Brain microvascular endothelial cell (primary cell): ENCODE measurements at regions not wholly inside any gene's neighbourhood (a gene's known extent, or its start where the extent isn't known, plus 50 kb on each side); places are given as distances from the start of the nearest gene placed in this dataset.

Experiments
- DNase-seq: peaks from one replicate; pipeline ENCODE4 v3.0.0-alpha.2; 2020
- H3K27ac ChIP-seq: fragments of 250-450 bp; sonication (Bioruptor Pico); 2 replicates; pipeline ENCODE4 v1.5.1; 2020; ENCODE audit warnings: mild to moderate bottlenecking, moderate library complexity
- H3K27me3 ChIP-seq: fragments of 250-450 bp; sonication (Bioruptor Pico); replicated peaks from 2 replicates; pipeline ENCODE4 v1.5.1; 2020; ENCODE audit warnings: mild to moderate bottlenecking
- H3K36me3 ChIP-seq: fragments of 250-450 bp; sonication (Bioruptor Pico); replicated peaks from 2 replicates; pipeline ENCODE4 v1.5.1; 2020; ENCODE audit warnings: mild to moderate bottlenecking
- H3K4me3 ChIP-seq: 2 replicates; pipeline ENCODE4 v1.5.1; 2011; ENCODE audit warnings: low read depth, mild to moderate bottlenecking, control low read depth, low read length, moderate library complexity
- in situ Hi-C: cut with HindIII; loops from 2 replicates; pipeline ENCODE4 v1.10.0; 2017; ENCODE audit warnings: low sequenced_read_pairs, low pct_ligation_motif_present
- TF ChIP-seq, protein P1 (sequence below): IDR thresholded peaks from 2 replicates; pipeline ENCODE4 v1.5.1; 2011; ENCODE audit warnings: low read depth, mild to moderate bottlenecking, moderate library complexity, low read length, control low read depth, inconsistent platforms; ENCODE audit errors: missing control alignments

DNA sequence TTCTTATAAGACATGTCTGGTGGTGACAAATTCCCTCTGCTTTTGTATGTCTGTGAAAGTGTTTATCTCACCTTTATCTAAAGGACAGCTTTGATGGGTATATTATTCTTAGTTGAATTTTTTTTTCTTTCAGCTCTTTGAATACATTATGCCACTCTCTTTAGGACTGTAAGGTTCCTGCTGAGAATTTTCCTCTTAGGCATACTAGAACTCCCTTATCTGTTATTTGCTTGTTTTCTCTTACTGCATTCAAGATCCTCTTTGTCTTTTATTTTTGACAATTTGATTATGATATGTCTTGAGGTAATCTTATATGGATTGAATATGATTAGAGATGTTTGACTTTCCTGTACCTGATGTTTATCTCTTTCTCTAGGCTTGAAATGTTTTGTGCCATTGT is 1328.4 kb downstream of the PCDH9 start:
- H3K36me3 ChIP-seq, result no peaks in the 10 kb centered on the region
- H3K27me3 ChIP-seq, result no peaks in the 10 kb centered on the region
- no peak overlapping the region for H3K27ac ChIP-seq
- TF ChIP-seq, protein P1, sequence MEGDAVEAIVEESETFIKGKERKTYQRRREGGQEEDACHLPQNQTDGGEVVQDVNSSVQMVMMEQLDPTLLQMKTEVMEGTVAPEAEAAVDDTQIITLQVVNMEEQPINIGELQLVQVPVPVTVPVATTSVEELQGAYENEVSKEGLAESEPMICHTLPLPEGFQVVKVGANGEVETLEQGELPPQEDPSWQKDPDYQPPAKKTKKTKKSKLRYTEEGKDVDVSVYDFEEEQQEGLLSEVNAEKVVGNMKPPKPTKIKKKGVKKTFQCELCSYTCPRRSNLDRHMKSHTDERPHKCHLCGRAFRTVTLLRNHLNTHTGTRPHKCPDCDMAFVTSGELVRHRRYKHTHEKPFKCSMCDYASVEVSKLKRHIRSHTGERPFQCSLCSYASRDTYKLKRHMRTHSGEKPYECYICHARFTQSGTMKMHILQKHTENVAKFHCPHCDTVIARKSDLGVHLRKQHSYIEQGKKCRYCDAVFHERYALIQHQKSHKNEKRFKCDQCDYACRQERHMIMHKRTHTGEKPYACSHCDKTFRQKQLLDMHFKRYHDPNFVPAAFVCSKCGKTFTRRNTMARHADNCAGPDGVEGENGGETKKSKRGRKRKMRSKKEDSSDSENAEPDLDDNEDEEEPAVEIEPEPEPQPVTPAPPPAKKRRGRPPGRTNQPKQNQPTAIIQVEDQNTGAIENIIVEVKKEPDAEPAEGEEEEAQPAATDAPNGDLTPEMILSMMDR, result no peak
- in situ Hi-C loops, result no loop called here
- DNase-seq, result no peak
- no peak overlapping the region for H3K4me3 ChIP-seq

DNA sequence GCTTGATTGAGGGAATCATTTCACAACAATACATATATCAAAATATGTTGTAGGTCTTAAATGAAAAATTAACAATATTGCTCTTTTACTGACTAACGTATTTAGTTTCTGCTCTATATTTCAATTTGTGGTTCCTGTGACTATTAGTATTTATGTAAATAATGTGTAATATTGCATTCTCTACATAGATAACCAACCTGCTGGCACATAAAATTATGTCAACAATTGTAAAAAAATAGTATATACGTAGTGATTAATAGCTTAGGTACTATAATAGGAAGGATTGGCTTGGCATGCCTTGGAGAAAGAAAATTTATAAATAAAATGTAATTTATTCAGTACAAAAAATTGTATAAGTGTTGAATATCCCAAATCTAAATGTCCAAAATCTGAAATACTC is 1336.1 kb downstream of the PCDH9 start:
- Histone ChIP-seq H3K27ac (no peak overlapping the region), H3K36me3 (no peaks in the 10 kb centered on the region), H3K4me3 (no peak overlapping the region), H3K27me3 (no peaks in the 10 kb centered on the region)
- TF ChIP-seq, protein P1, result no peak
- in situ Hi-C loops, result no loop called here
- DNase-seq, result no peak

DNA sequence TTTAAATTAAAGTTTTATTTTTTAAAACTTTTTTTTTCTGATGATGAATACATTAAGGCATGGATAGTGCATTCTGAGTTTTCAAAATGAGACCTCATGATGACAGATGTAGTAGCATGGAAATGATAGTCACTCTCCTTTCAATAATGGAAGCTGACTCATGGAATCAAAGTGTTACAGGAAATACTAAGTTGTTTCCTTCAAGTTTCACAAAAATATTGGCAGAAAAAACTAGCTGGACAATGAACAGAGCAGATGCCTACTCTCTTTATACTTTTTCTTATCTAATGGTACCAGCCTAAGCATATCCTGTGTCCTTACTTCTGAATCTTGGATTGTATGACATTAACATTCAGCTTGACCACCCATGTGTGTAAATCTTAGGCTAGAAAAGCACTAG is 1337.3 kb downstream of the PCDH9 start:
- Histone ChIP-seq H3K36me3 (no peaks in the 10 kb centered on the region), H3K27ac (no peak overlapping the region), H3K27me3 (no peaks in the 10 kb centered on the region), H3K4me3 (no peak overlapping the region)
- no peak for DNase-seq
- TF ChIP-seq, protein P1, result no peak
- in situ Hi-C loops, result no loop called here

DNA sequence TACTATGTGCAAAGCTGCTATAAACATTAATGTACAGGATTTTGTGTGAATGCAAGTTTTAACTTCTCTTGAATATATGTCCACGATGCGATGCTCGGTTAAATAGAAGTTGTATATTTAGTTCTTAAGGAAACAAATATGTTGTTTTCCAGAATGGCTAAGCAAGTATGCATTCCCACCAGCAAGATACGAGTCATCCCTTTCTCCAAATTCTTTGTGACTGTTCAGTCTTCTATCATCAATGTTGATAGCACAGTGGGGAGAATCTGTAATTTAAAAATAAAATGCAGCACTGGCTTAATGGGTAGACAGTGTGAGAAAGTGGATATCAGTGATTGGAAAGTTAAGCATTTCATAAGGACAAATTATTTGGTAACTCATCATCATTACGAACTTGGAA is 1340.8 kb downstream of the PCDH9 start:
- in situ Hi-C loops, result no loop called here
- DNase-seq, result no peak
- Histone ChIP-seq H3K36me3 (no peaks in the 10 kb centered on the region), H3K4me3 (no peak overlapping the region), H3K27ac (no peak overlapping the region), H3K27me3 (no peaks in the 10 kb centered on the region)
- TF ChIP-seq, protein P1, result no peak

DNA sequence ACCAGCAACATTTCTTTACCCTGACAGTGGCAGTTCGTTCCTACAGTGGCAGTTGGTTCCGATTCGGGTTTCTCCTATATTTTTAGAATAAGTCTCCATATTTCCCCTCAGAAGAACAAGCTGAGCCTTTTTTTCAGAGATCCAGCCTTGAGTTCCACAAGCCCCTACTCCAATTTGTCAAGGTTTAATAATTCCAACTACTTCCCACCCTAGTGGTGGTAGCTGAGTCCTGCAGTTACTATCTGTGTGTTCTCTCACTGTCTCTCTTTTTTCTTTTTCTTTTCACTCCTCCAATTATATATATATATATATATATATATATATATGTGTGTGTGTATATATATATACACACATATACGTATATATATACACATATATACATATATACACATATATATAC is 1347.3 kb downstream of the PCDH9 start:
- Histone ChIP-seq H3K4me3 (no peak overlapping the region), H3K36me3 (no peaks in the 10 kb centered on the region), H3K27ac (no peak overlapping the region), H3K27me3 (no peaks in the 10 kb centered on the region)
- in situ Hi-C loops, result no loop called here
- TF ChIP-seq, protein P1, result peak; percentile 38
- DNase-seq, result no peak

DNA sequence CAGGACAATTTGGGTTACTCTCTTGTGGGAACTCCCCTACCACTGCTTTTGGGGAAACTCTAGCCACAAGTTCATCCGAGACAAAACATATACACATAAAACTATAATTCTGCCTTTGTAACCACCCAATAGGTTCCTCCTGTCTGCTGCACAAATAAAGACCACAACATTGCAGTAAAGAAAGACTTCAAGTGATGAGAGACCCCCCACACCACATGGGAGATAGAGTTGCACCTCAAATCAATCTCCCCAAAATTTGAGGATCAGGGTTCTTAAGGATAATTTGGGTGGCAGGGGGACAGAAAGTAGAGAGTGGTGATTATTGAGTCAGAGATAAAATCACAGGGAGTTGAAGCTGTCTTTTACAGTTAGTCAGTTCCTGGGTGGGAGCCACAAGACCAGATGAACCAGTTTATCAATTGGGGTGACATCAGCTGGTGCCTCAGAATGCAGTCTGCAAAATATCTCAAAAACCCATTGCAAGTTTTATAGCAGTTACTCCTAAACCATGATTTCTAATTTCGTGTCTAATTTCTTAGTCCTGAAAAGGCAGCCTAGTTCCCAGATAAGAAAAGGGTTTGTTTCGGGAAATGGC is 1348.5 kb downstream of the PCDH9 start:
- no peak overlapping the region for H3K4me3 ChIP-seq

More for the DNA sequence above, 1348.5 kb downstream of the PCDH9 start:
- no peak overlapping the region for H3K27ac ChIP-seq
- TF ChIP-seq, protein P1, result no peak
- in situ Hi-C loops, result no loop called here
- H3K27me3 ChIP-seq, result no peaks in the 10 kb centered on the region
- no peaks in the 10 kb centered on the region for H3K36me3 ChIP-seq
- DNase-seq, result no peak
